ENCODE measurements at regions not wholly inside any gene's neighbourhood (a gene's known extent, or its start where the extent isn't known, plus 50 kb on each side); places are given as distances from the start of the nearest gene placed in this dataset.

GRCh38 chr2:128622371-128622770 lies 303.7 kb upstream of the HS6ST1 start:
- Histone ChIP-seq H3K4me3 (replicated peaks; ENCODE audit: insufficient read depth, low read length) (no peak overlapping the region), H3K27me3 (ENCODE audit: insufficient read depth, poor library complexity, severe bottlenecking) (no peaks in the 10 kb centered on the region), H3K27ac (replicated peaks) (no peak overlapping the region)
- no peak for TF ChIP-seq POLR2AphosphoS5 (IDR thresholded peaks at IDR 0.05; ENCODE audit: low read depth)
- peak; percentile 8; the same call in 1 of the 2 replicates for TF ChIP-seq SPI1 (IDR thresholded peaks at IDR 0.05; ENCODE audit: borderline replicate concordance, low read depth)
- DNase-seq (ENCODE audit: low read depth in 1 of 2, low spot score in 1 of 2): peak; percentile 72

DNA sequence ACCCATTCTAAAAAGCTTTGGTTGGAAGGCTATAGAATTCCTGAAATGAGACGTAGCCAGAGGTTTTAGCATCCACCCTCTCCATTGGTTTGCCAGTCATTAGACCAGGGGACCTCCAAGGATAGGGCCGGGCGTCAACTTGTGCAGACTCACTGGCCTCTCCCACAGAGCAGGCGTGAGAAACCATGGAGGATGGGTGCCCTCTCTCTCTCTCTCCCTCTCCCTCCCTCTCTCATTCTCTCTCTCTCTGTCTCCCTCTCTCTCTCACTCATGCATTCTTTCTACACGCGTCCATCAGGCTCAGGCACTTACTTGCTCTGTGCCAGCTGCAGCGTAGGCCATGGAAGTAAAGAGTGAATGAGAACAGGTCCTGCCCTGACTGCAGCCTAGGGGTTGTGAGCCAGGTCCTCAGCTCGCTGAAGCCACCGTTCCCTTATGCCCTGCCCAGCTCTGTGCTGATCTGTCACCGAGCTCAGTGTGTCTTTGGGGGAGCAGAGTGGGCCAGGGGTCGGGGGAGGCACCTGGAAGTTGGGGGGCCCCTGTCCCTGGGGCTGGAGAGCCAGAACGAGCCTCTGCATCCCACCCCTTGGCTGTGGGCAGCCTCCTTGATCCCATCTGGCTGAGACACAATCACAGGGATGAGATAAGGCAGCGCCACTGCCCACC lies 304.4 kb upstream of the HS6ST1 start:
- no peaks in the 10 kb centered on the region for H3K27me3 ChIP-seq (ENCODE audit: insufficient read depth, poor library complexity, severe bottlenecking)
- H3K27ac ChIP-seq (replicated peaks): no peak overlapping the region
- TF ChIP-seq GABPA (IDR thresholded peaks at IDR 0.05; ENCODE audit: low read depth): no peak
- TF ChIP-seq, protein P1, sequence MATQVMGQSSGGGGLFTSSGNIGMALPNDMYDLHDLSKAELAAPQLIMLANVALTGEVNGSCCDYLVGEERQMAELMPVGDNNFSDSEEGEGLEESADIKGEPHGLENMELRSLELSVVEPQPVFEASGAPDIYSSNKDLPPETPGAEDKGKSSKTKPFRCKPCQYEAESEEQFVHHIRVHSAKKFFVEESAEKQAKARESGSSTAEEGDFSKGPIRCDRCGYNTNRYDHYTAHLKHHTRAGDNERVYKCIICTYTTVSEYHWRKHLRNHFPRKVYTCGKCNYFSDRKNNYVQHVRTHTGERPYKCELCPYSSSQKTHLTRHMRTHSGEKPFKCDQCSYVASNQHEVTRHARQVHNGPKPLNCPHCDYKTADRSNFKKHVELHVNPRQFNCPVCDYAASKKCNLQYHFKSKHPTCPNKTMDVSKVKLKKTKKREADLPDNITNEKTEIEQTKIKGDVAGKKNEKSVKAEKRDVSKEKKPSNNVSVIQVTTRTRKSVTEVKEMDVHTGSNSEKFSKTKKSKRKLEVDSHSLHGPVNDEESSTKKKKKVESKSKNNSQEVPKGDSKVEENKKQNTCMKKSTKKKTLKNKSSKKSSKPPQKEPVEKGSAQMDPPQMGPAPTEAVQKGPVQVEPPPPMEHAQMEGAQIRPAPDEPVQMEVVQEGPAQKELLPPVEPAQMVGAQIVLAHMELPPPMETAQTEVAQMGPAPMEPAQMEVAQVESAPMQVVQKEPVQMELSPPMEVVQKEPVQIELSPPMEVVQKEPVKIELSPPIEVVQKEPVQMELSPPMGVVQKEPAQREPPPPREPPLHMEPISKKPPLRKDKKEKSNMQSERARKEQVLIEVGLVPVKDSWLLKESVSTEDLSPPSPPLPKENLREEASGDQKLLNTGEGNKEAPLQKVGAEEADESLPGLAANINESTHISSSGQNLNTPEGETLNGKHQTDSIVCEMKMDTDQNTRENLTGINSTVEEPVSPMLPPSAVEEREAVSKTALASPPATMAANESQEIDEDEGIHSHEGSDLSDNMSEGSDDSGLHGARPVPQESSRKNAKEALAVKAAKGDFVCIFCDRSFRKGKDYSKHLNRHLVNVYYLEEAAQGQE (IDR thresholded peaks at IDR 0.05; ENCODE audit: insufficient replicate concordance, low read depth): no peak
- TF ChIP-seq CTCF (IDR thresholded peaks at IDR 0.05; ENCODE audit: insufficient read depth, low read length): no peak
- no peak for TF ChIP-seq POLR2AphosphoS5 (IDR thresholded peaks at IDR 0.05; ENCODE audit: low read depth)
- TF ChIP-seq SPI1 (IDR thresholded peaks at IDR 0.05; ENCODE audit: borderline replicate concordance, low read depth): no peak
- DNase-seq (ENCODE audit: low read depth in 1 of 2, low spot score in 1 of 2): no peak
- no peak overlapping the region for H3K4me3 ChIP-seq (replicated peaks; ENCODE audit: insufficient read depth, low read length)

GRCh38 chr2:128623776-128624761 lies 305.4 kb upstream of the HS6ST1 start:
- no peak overlapping the region for H3K27ac ChIP-seq (replicated peaks)
- TF ChIP-seq SPI1 (IDR thresholded peaks at IDR 0.05; ENCODE audit: borderline replicate concordance, low read depth) (no peak; the same call in 1 of the 2 replicates), POLR2AphosphoS5 (IDR thresholded peaks at IDR 0.05; ENCODE audit: low read depth) (peak; percentile 74)
- no peaks in the 10 kb centered on the region for H3K27me3 ChIP-seq (ENCODE audit: insufficient read depth, poor library complexity, severe bottlenecking)
- H3K4me3 ChIP-seq (replicated peaks; ENCODE audit: insufficient read depth, low read length): no peak overlapping the region
- DNase-seq (ENCODE audit: low read depth in 1 of 2, low spot score in 1 of 2): peak; percentile 32 to 74

- no peak for DNase-seq (ENCODE audit: low read depth in 1 of 2, low spot score in 1 of 2)
- Histone ChIP-seq H3K27me3 (ENCODE audit: insufficient read depth, poor library complexity, severe bottlenecking) (no peaks in the 10 kb centered on the region), H3K4me3 (replicated peaks; ENCODE audit: insufficient read depth, low read length) (no peak overlapping the region), H3K27ac (replicated peaks) (no peak overlapping the region)
- TF ChIP-seq GABPA (IDR thresholded peaks at IDR 0.05; ENCODE audit: low read depth) (no peak), CTCF (IDR thresholded peaks at IDR 0.05; ENCODE audit: insufficient read depth, low read length) (no peak), POLR2AphosphoS5 (IDR thresholded peaks at IDR 0.05; ENCODE audit: low read depth) (no peak), SPI1 (IDR thresholded peaks at IDR 0.05; ENCODE audit: borderline replicate concordance, low read depth) (no peak)
- TF ChIP-seq, protein P1 (IDR thresholded peaks at IDR 0.05; ENCODE audit: insufficient replicate concordance, low read depth): no peak
Measured at GRCh38 chr2:128624956-128625355, 306.3 kb upstream of the HS6ST1 start.

Data from HL-60 (cell line).